ENCODE measurements at regions not wholly inside any gene's neighbourhood (a gene's known extent, or its start where the extent isn't known, plus 50 kb on each side); places are given as distances from the start of the nearest gene placed in this dataset.

DNA sequence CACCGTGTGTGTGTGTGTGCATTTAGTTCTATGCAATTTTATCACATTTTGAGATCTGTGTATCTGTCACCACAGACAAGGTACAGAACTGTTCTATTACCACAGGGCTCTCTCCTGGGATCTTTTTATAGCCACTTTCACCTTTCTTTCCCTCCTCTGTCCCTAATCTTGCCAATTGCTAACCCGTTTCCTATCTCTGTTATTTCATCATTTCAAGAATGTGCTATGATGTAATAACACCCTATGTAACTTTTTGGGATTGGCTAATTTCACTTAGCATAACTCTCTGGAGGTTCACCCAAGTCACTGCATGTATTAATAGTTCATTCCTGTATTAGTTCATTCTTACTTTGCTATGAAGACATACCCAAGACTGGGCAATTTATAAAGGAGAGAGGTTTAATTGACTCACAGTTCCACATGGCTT lies 657.7 kb downstream of the QKI start:
- Histone ChIP-seq H3K27ac (no peak overlapping the region), H3K4me3 (no peak overlapping the region)
- TF ChIP-seq, protein P1, sequence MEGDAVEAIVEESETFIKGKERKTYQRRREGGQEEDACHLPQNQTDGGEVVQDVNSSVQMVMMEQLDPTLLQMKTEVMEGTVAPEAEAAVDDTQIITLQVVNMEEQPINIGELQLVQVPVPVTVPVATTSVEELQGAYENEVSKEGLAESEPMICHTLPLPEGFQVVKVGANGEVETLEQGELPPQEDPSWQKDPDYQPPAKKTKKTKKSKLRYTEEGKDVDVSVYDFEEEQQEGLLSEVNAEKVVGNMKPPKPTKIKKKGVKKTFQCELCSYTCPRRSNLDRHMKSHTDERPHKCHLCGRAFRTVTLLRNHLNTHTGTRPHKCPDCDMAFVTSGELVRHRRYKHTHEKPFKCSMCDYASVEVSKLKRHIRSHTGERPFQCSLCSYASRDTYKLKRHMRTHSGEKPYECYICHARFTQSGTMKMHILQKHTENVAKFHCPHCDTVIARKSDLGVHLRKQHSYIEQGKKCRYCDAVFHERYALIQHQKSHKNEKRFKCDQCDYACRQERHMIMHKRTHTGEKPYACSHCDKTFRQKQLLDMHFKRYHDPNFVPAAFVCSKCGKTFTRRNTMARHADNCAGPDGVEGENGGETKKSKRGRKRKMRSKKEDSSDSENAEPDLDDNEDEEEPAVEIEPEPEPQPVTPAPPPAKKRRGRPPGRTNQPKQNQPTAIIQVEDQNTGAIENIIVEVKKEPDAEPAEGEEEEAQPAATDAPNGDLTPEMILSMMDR (IDR thresholded peaks at IDR 0.05) = no peak
- no peak for DNase-seq (ENCODE audit: low spot score)

DNA sequence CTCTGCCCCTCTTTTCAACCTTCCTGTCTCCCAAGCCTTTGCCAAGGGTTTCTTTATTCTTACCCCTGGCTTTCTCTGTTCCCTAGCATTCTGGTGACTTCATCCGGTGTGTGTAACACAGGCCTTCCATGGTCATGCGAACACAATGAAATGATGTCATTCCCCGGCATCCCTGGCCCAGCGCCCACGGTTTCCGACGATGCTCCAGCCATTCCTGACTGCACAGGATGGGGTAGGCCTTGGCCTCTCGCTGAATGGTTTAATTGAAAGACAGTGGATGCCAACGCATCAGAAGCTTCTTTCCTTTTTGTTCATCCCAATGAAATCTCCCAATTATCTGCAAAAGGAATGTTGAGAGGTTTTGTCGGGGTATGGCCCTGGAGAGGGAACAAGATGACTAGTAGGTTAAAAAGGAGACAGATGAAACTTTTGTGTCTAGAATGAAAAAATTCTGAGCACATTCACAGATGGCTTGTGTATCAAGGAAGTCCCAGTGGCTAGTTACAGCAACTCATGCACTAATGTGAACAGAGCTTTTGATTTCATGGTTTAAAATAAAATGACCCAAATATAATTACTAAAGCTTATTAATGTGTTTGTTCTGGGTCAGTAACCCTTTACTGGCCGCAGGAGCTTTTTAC lies 655.0 kb downstream of the QKI start:
- TF ChIP-seq, protein P1 (IDR thresholded peaks at IDR 0.05) = no peak
- Histone ChIP-seq H3K27ac (no peak overlapping the region), H3K4me3 (no peak overlapping the region)
- no peak for DNase-seq (ENCODE audit: low spot score)

DNA sequence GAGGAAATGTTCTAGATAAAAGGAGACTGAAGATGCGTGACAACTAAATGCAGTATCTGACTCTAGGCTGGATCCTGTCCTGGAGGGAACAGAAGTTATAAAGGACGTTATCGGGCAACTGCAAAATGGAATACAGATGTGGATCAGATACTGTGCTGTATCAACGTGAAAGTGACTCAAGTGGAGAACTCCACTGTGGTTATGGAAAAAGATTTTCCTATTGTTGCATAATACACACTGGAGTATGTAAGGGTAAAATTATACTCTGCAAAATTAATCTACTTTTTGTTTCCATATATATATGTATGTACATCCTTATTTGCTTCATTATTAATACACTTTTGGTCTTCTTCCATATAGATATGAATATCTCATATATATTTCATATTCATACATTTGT lies 654.0 kb downstream of the QKI start:
- no peak overlapping the region for H3K4me3 ChIP-seq
- H3K27ac ChIP-seq = no peak overlapping the region
- TF ChIP-seq, protein P1 (IDR thresholded peaks at IDR 0.05) = no peak
- no peak for DNase-seq (ENCODE audit: low spot score)

DNA sequence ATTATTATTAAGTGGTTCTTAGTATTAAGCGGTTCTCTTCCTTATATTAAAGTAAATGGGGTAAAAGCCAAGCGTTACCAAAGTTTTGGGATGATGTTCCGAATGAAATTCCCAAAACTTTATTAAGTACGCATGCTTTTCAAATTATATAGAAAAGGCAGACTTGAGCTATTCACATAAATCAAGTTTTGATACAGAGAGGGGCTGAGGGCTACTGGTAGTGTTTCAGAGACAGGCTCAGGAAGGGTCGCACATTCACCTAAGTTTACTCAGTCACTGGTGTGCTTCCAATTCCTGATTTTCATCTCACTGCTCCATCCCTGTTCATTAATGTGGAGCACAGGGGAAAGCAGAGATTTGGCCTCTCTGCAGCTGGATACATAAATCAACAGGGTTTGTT lies 652.2 kb downstream of the QKI start:
- no peak for DNase-seq (ENCODE audit: low spot score)
- no peak overlapping the region for H3K4me3 ChIP-seq
- TF ChIP-seq, protein P1 (IDR thresholded peaks at IDR 0.05) = no peak
- H3K27ac ChIP-seq = no peak overlapping the region

DNA sequence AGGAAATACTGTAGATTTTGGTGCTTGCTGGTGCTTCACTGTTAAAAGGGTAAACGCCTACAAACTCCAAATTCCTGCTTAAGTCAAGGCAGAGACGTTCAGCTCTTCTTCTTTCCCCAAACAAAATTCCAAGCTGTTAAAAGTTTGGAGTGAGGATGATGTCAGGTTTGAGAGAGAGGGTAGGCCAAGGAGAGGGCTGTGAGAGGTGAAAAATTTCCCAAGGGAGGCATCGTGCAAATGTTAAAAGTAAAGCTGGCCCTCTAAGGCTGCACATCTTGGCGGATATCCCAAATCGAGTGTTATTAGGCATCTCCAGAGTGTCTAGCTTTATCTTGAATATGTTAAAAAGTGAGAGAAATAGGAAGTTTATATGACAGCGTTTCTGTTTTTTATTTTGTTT lies 651.8 kb downstream of the QKI start:
- no peak overlapping the region for H3K27ac ChIP-seq
- H3K4me3 ChIP-seq = no peak overlapping the region
- TF ChIP-seq, protein P1 (IDR thresholded peaks at IDR 0.05) = no peak
- no peak for DNase-seq (ENCODE audit: low spot score)

DNA sequence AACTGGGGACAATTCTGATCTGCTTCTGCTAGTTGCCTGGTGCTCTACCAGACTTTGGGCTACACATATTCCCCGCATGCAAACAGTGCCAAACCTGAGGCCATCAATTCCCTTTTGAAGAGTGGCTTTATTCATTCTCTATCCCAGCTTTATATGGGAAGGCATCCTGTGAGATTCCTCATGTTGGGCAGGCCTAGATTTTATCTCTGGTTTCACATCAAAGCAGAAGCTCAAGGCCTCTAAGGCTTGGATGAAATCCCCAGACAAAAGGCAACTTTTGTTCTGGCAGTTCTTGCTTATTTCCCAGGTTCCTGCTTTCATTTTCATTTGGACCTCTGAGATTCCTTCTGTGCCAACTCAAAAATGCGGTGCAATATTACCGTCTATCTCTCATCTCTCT lies 648.8 kb downstream of the QKI start:
- no peak for DNase-seq (ENCODE audit: low spot score)
- no peak overlapping the region for H3K27ac ChIP-seq
- TF ChIP-seq, protein P1 (IDR thresholded peaks at IDR 0.05) = no peak
- H3K4me3 ChIP-seq = no peak overlapping the region

DNA sequence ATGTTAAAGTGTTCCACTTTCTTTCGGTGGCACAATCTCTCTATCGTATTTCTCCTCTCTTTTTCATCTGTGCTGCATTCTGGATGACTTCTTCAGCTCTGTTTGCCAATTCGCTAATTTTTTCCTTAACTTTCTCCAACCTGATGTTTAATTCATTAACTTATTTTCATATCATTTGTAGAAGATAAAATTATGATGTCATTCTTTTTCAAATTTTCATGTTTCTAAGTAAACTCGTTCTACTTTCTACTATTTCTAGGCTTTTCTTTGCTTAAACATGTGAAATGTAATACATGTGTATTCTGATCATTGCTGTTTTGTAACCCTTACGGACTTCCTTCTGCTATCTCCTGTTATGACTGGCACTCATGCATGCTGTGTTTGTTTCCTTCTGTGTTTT lies 648.4 kb downstream of the QKI start:
- TF ChIP-seq, protein P1 (IDR thresholded peaks at IDR 0.05) = no peak
- no peak for DNase-seq (ENCODE audit: low spot score)
- Histone ChIP-seq H3K27ac (no peak overlapping the region), H3K4me3 (no peak overlapping the region)
